ENCODE measurements at regions not wholly inside any gene's neighbourhood (a gene's known extent, or its start where the extent isn't known, plus 50 kb on each side); places are given as distances from the start of the nearest gene placed in this dataset.
A peak's percentile ranks its signal among the peaks of the same experiment; 100 is the strongest.

DNA sequence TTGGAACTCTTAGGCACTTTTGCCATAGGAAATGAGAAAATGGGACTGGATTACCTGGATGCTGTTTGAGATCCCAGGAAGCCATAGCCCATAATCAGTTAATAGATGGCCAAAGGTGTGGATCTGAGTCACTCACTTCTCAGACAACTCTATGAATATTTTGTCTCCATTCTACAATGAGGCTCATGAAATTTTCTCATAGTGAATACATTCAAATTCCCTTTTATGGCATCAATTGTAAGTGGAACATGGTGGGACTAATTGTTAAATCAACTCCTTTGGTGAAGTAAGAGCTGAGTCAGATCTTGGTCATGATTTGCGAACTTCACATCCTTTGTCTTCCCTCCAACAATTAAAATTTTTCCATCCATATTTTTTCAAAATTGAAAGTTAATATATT, 222.1 kb downstream of the ARL4A start:
- Histone ChIP-seq H3K27me3 (ENCODE audit: insufficient read depth, low read length) (no peaks in the 10 kb centered on the region), H2AFZ (ENCODE audit: low read length) (no peak overlapping the region), H3K27ac (ENCODE audit: low read depth, low read length) (no peak overlapping the region), H3K4me2 (ENCODE audit: insufficient read depth, low read length) (no peak overlapping the region), H3K4me3 (ENCODE audit: insufficient read depth, low read length) (no peak overlapping the region), H4K20me1 (ENCODE audit: insufficient read depth, low read length) (no peaks in the 10 kb centered on the region), H3K36me3 (ENCODE audit: insufficient read depth, low read length) (no peaks in the 10 kb centered on the region), H3K9me3 (ENCODE audit: low read depth, low read length) (no peaks in the 10 kb centered on the region), H3K79me2 (ENCODE audit: insufficient read depth, low read length) (no peaks in the 10 kb centered on the region), H3K4me1 (ENCODE audit: insufficient read depth, low read length) (no peaks in the 10 kb centered on the region)
- no peak for TF ChIP-seq CTCF (IDR thresholded peaks at IDR 0.05; ENCODE audit: extremely low read depth, low read depth, low read length)
- no peak for DNase-seq (ENCODE audit: insufficient read length, low spot score, missing footprints)

DNA sequence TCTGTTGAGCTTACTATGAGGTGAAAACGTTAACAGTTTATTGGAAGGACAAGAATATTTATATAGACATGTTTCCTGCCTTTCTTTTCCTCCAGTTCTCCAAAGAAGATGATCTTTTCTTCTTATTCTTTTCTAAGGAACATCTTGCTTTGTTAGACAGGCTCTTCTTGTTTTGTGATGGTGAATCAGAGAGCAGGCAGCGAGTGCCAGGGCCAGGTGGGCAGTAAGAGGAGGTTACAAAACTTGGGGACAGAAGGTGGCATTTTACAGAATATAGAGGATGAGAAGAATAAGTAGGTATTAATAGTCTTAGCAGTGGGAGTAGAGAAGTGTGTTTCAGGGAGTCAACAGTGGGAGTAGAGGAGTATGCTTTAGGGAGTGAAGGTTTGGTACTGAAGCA, 223.6 kb downstream of the ARL4A start:
- Histone ChIP-seq H3K9me3 (ENCODE audit: low read depth, low read length) (no peaks in the 10 kb centered on the region), H3K27ac (ENCODE audit: low read depth, low read length) (no peak overlapping the region), H3K79me2 (ENCODE audit: insufficient read depth, low read length) (no peaks in the 10 kb centered on the region), H3K27me3 (ENCODE audit: insufficient read depth, low read length) (no peaks in the 10 kb centered on the region), H4K20me1 (ENCODE audit: insufficient read depth, low read length) (no peaks in the 10 kb centered on the region), H3K4me3 (ENCODE audit: insufficient read depth, low read length) (no peak overlapping the region), H3K4me2 (ENCODE audit: insufficient read depth, low read length) (no peak overlapping the region), H3K36me3 (ENCODE audit: insufficient read depth, low read length) (no peaks in the 10 kb centered on the region), H2AFZ (ENCODE audit: low read length) (peak overlapping the region; percentile 37), H3K4me1 (ENCODE audit: insufficient read depth, low read length) (no peaks in the 10 kb centered on the region)
- no peak for TF ChIP-seq CTCF (IDR thresholded peaks at IDR 0.05; ENCODE audit: extremely low read depth, low read depth, low read length)
- DNase-seq (ENCODE audit: insufficient read length, low spot score, missing footprints): no peak

DNA sequence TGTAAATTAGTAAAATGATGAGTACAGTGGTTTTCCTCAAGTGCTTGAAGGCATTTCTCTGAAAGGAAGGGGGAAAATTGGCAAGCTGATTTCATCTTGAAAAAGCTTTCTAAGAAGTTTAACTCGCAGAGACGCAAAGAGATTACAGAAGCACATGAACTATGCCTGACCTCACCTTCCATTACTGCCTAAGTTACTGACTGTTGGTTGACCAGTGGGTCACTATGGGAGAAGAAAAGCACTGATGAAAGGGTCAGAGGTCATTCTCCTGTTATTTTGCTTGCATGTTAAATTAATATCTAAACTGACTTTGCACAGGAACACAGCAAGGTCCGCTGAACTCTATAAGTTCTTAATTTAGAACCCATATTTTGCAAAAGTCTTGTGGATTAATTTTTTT, 225.6 kb downstream of the ARL4A start:
- no peak overlapping the region for H2AFZ ChIP-seq (ENCODE audit: low read length)
- no peaks in the 10 kb centered on the region for H3K36me3 ChIP-seq (ENCODE audit: insufficient read depth, low read length)
- H3K9me3 ChIP-seq (ENCODE audit: low read depth, low read length): no peaks in the 10 kb centered on the region
- no peaks in the 10 kb centered on the region for H3K27me3 ChIP-seq (ENCODE audit: insufficient read depth, low read length)
- no peak overlapping the region for H3K4me3 ChIP-seq (ENCODE audit: insufficient read depth, low read length)
- H3K4me1 ChIP-seq (ENCODE audit: insufficient read depth, low read length): no peaks in the 10 kb centered on the region
- no peaks in the 10 kb centered on the region for H3K79me2 ChIP-seq (ENCODE audit: insufficient read depth, low read length)
- no peak overlapping the region for H3K4me2 ChIP-seq (ENCODE audit: insufficient read depth, low read length)
- DNase-seq (ENCODE audit: insufficient read length, low spot score, missing footprints): no peak
- no peaks in the 10 kb centered on the region for H4K20me1 ChIP-seq (ENCODE audit: insufficient read depth, low read length)
- H3K27ac ChIP-seq (ENCODE audit: low read depth, low read length): no peak overlapping the region
- no peak for TF ChIP-seq CTCF (IDR thresholded peaks at IDR 0.05; ENCODE audit: extremely low read depth, low read depth, low read length)

- Histone ChIP-seq H2AFZ (ENCODE audit: low read length) (no peak overlapping the region), H3K27ac (ENCODE audit: low read depth, low read length) (no peak overlapping the region), H3K4me1 (ENCODE audit: insufficient read depth, low read length) (no peaks in the 10 kb centered on the region), H4K20me1 (ENCODE audit: insufficient read depth, low read length) (no peaks in the 10 kb centered on the region), H3K9me3 (ENCODE audit: low read depth, low read length) (no peaks in the 10 kb centered on the region), H3K79me2 (ENCODE audit: insufficient read depth, low read length) (no peaks in the 10 kb centered on the region), H3K27me3 (ENCODE audit: insufficient read depth, low read length) (no peaks in the 10 kb centered on the region), H3K36me3 (ENCODE audit: insufficient read depth, low read length) (no peaks in the 10 kb centered on the region), H3K4me3 (ENCODE audit: insufficient read depth, low read length) (no peak overlapping the region), H3K4me2 (ENCODE audit: insufficient read depth, low read length) (no peak overlapping the region)
- TF ChIP-seq CTCF (IDR thresholded peaks at IDR 0.05; ENCODE audit: extremely low read depth, low read depth, low read length): no peak
- DNase-seq (ENCODE audit: insufficient read length, low spot score, missing footprints): no peak
Measured at GRCh38 chr7:12917801-12918200, 230.4 kb downstream of the ARL4A start.
